GM23338 (cell line): ENCODE measurements at regions not wholly inside any gene's neighbourhood (a gene's known extent, or its start where the extent isn't known, plus 50 kb on each side); places are given as distances from the start of the nearest gene placed in this dataset.

Experiments used
- CREB1 ChIP-seq: fragments of 250-450 bp; sonication (Bioruptor Pico); IDR thresholded peaks from 2 replicates; pipeline ENCODE4 v1.5.0; 2020; ENCODE audit warnings: low read depth, mild to moderate bottlenecking, moderate library complexity
- EZH2 ChIP-seq: fragments of 200-600 bp; sonication (generic); IDR thresholded peaks from one replicate; pipeline ENCODE4 v1.8.0; 2017; ENCODE audit warnings: antibody characterized with exemption, mild to moderate bottlenecking, low read depth; ENCODE audit not compliant: unreplicated experiment
- EZH2phosphoT487 ChIP-seq: fragments of 200-600 bp; sonication (generic); IDR thresholded peaks from one replicate; pipeline ENCODE4 v1.8.1; 2018; ENCODE audit warnings: antibody characterized with exemption; ENCODE audit not compliant: unreplicated experiment
- TF ChIP-seq, protein P1 (sequence below), 2 experiments: fragments of 200-600 bp in 1 of 2; sonication (generic) in 1 of 2; conservative IDR thresholded peaks; 2 replicates each; pipeline versions ENCODE4 v1.5.1 to v1.6.1; 2016 to 2017; ENCODE audit warnings: antibody characterized with exemption in 2 of 2, low read depth in 2 of 2, mild to moderate bottlenecking in 2 of 2, moderate library complexity in 1 of 2
- TF ChIP-seq, protein P2 (sequence below): IDR thresholded peaks from one replicate; pipeline ENCODE4 v1.6.1; 2018; ENCODE audit warnings: antibody characterized with exemption; ENCODE audit not compliant: unreplicated experiment
- TF ChIP-seq, protein P3 (sequence below): fragments of 250-450 bp; sonication (Bioruptor Pico); IDR thresholded peaks from 2 replicates; pipeline ENCODE4 v1.5.0; 2020; ENCODE audit warnings: mild to moderate bottlenecking, moderate library complexity

DNA sequence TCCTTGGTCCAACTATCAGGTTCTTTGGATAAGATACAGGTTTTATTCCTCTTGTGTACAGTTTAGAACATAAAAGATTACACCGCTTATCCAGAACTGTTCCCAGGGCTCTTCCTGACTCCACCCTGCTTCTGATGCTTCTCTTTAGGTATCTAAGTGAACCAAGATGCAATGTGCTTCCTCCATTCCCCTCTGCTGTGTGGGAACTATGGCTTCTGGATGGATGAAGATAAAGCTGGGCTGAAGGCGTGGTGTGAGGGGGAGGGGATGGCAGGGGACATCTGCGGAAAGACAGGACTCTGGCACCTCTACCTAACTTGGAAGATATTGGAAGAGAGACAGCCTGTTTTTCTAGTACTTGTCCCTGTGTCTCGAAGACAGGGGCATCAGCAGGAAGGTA is 209.9 kb upstream of the TBX20 start:
- TF ChIP-seq, protein P1, sequence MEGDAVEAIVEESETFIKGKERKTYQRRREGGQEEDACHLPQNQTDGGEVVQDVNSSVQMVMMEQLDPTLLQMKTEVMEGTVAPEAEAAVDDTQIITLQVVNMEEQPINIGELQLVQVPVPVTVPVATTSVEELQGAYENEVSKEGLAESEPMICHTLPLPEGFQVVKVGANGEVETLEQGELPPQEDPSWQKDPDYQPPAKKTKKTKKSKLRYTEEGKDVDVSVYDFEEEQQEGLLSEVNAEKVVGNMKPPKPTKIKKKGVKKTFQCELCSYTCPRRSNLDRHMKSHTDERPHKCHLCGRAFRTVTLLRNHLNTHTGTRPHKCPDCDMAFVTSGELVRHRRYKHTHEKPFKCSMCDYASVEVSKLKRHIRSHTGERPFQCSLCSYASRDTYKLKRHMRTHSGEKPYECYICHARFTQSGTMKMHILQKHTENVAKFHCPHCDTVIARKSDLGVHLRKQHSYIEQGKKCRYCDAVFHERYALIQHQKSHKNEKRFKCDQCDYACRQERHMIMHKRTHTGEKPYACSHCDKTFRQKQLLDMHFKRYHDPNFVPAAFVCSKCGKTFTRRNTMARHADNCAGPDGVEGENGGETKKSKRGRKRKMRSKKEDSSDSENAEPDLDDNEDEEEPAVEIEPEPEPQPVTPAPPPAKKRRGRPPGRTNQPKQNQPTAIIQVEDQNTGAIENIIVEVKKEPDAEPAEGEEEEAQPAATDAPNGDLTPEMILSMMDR (conservative IDR thresholded peaks at IDR 0.05; ENCODE audit: low read depth in 2 of 2): no peak
- TF ChIP-seq, protein P2, sequence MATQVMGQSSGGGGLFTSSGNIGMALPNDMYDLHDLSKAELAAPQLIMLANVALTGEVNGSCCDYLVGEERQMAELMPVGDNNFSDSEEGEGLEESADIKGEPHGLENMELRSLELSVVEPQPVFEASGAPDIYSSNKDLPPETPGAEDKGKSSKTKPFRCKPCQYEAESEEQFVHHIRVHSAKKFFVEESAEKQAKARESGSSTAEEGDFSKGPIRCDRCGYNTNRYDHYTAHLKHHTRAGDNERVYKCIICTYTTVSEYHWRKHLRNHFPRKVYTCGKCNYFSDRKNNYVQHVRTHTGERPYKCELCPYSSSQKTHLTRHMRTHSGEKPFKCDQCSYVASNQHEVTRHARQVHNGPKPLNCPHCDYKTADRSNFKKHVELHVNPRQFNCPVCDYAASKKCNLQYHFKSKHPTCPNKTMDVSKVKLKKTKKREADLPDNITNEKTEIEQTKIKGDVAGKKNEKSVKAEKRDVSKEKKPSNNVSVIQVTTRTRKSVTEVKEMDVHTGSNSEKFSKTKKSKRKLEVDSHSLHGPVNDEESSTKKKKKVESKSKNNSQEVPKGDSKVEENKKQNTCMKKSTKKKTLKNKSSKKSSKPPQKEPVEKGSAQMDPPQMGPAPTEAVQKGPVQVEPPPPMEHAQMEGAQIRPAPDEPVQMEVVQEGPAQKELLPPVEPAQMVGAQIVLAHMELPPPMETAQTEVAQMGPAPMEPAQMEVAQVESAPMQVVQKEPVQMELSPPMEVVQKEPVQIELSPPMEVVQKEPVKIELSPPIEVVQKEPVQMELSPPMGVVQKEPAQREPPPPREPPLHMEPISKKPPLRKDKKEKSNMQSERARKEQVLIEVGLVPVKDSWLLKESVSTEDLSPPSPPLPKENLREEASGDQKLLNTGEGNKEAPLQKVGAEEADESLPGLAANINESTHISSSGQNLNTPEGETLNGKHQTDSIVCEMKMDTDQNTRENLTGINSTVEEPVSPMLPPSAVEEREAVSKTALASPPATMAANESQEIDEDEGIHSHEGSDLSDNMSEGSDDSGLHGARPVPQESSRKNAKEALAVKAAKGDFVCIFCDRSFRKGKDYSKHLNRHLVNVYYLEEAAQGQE: no peak
- TF ChIP-seq EZH2 (no peak), CREB1 (no peak), EZH2phosphoT487 (no peak)
- TF ChIP-seq, protein P3, sequence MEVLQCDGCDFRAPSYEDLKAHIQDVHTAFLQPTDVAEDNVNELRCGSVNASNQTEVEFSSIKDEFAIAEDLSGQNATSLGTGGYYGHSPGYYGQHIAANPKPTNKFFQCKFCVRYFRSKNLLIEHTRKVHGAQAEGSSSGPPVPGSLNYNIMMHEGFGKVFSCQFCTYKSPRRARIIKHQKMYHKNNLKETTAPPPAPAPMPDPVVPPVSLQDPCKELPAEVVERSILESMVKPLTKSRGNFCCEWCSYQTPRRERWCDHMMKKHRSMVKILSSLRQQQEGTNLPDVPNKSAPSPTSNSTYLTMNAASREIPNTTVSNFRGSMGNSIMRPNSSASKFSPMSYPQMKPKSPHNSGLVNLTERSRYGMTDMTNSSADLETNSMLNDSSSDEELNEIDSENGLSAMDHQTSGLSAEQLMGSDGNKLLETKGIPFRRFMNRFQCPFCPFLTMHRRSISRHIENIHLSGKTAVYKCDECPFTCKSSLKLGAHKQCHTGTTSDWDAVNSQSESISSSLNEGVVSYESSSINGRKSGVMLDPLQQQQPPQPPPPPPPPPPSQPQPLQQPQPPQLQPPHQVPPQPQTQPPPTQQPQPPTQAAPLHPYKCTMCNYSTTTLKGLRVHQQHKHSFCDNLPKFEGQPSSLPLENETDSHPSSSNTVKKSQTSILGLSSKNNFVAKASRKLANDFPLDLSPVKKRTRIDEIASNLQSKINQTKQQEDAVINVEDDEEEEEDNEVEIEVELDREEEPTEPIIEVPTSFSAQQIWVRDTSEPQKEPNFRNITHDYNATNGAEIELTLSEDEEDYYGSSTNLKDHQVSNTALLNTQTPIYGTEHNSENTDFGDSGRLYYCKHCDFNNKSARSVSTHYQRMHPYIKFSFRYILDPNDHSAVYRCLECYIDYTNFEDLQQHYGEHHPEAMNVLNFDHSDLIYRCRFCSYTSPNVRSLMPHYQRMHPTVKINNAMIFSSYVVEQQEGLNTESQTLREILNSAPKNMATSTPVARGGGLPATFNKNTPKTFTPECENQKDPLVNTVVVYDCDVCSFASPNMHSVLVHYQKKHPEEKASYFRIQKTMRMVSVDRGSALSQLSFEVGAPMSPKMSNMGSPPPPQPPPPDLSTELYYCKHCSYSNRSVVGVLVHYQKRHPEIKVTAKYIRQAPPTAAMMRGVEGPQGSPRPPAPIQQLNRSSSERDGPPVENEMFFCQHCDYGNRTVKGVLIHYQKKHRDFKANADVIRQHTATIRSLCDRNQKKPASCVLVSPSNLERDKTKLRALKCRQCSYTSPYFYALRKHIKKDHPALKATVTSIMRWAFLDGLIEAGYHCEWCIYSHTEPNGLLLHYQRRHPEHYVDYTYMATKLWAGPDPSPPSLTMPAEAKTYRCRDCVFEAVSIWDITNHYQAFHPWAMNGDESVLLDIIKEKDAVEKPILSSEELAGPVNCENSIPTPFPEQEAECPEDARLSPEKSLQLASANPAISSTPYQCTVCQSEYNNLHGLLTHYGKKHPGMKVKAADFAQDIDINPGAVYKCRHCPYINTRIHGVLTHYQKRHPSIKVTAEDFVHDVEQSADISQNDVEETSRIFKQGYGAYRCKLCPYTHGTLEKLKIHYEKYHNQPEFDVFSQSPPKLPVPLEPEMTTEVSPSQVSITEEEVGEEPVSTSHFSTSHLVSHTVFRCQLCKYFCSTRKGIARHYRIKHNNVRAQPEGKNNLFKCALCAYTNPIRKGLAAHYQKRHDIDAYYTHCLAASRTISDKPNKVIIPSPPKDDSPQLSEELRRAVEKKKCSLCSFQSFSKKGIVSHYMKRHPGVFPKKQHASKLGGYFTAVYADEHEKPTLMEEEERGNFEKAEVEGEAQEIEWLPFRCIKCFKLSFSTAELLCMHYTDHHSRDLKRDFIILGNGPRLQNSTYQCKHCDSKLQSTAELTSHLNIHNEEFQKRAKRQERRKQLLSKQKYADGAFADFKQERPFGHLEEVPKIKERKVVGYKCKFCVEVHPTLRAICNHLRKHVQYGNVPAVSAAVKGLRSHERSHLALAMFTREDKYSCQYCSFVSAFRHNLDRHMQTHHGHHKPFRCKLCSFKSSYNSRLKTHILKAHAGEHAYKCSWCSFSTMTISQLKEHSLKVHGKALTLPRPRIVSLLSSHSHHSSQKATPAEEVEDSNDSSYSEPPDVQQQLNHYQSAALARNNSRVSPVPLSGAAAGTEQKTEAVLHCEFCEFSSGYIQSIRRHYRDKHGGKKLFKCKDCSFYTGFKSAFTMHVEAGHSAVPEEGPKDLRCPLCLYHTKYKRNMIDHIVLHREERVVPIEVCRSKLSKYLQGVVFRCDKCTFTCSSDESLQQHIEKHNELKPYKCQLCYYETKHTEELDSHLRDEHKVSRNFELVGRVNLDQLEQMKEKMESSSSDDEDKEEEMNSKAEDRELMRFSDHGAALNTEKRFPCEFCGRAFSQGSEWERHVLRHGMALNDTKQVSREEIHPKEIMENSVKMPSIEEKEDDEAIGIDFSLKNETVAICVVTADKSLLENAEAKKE: no peak
